ENCODE measurements at regions not wholly inside any gene's neighbourhood (a gene's known extent, or its start where the extent isn't known, plus 50 kb on each side); places are given as distances from the start of the nearest gene placed in this dataset.

DNA sequence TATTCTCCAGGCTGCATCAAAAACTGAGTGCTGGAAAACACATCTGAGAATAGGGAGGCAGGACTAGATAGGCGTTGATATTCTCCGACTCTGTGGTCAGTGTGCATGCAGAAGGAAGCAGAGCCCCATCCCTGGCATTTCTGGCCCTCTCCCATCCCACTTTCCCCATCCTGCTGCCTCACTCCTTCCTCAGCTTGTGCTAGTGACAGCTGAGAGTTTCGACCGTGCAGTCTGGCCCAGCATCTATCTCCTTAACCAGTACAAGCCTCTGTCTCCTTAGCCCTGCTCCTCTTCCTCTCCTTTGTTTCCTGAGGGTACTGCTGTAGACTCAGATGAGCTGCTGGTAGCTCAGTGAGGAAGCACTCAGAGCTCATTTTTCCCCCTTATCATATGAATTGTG, 163.2 kb downstream of the SUCLA2 start:
- no peak for FAIRE-seq
- no peak overlapping the region for H2AFZ ChIP-seq (ENCODE audit: control insufficient read depth, low read length)

DNA sequence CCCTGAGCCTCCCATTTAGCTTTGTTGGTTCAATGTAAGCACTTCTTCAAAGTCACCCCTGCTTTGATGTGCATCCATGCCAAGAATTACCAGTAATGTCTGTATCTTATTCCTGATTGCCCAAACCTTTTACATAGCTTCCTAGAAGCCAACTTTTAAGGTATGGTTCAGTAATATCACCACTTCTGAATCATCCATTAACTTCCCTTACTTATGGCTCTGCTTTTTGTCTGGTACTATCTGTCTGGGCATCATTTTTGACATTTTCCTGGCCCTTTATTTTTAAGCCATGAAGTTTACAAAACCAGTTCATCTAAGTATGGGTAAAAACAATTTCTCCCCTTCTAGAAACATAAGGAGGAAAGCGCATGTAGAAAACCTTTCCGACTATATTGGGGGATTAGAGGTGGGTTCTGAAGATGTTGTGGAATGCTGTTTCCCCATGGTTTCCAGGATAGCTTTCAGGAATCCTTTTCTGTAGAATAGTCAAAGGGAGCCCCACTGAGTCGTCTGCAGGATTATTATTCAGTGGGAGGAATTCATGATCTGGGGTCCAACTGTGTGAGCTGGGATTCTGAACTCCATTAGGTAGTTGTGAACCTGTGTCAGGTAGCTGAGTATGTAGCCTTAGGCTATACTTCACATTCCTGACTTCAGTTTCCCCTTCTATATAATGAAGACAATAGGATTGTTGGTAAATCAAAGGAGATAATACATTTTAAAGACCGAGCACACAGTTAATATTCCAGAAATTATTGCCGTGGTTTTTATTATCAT, 163.8 kb downstream of the SUCLA2 start:
- Histone ChIP-seq H3K9me1 (ENCODE audit: control insufficient read depth, extremely low read depth, insufficient read depth, low read length) (no peaks in the 10 kb centered on the region), H3K4me2 (ENCODE audit: control insufficient read depth, extremely low read depth, insufficient read depth, low read depth, low read length) (no peak overlapping the region), H4K20me1 (ENCODE audit: control insufficient read depth, extremely low read depth, insufficient read depth, low read length) (no peaks in the 10 kb centered on the region), H3K4me3 (ENCODE audit: control insufficient read depth in 2 of 3, extremely low read depth in 1 of 3, insufficient read depth in 2 of 3, low read depth in 1 of 3, low read length in 3 of 3) (no peak overlapping the region), H3K27ac (ENCODE audit: control insufficient read depth, insufficient read depth, low read length) (no peak overlapping the region), H3K36me3 (ENCODE audit: control insufficient read depth in 2 of 2, extremely low read depth in 1 of 2, insufficient read depth in 2 of 2, low read length in 2 of 2) (no peaks in the 10 kb centered on the region), H3K9ac (ENCODE audit: control insufficient read depth, extremely low read depth, insufficient read depth, low read length) (no peak overlapping the region), H2AFZ (ENCODE audit: control insufficient read depth, low read length) (no peak overlapping the region), H3K79me2 (ENCODE audit: control insufficient read depth, insufficient read depth, low read length) (no peaks in the 10 kb centered on the region), H3K9me3 (ENCODE audit: control insufficient read depth, low read depth, low read length) (no peaks in the 10 kb centered on the region), H3K4me1 (ENCODE audit: control insufficient read depth, extremely low read depth, insufficient read depth, low read length) (no peaks in the 10 kb centered on the region), H3K27me3 (ENCODE audit: control insufficient read depth, extremely low read depth, insufficient read depth, low read length) (no peaks in the 10 kb centered on the region)
- FAIRE-seq (no peak), DNase-seq (ENCODE audit: low read depth, low spot score) (no peak)
- TF ChIP-seq, protein P1, sequence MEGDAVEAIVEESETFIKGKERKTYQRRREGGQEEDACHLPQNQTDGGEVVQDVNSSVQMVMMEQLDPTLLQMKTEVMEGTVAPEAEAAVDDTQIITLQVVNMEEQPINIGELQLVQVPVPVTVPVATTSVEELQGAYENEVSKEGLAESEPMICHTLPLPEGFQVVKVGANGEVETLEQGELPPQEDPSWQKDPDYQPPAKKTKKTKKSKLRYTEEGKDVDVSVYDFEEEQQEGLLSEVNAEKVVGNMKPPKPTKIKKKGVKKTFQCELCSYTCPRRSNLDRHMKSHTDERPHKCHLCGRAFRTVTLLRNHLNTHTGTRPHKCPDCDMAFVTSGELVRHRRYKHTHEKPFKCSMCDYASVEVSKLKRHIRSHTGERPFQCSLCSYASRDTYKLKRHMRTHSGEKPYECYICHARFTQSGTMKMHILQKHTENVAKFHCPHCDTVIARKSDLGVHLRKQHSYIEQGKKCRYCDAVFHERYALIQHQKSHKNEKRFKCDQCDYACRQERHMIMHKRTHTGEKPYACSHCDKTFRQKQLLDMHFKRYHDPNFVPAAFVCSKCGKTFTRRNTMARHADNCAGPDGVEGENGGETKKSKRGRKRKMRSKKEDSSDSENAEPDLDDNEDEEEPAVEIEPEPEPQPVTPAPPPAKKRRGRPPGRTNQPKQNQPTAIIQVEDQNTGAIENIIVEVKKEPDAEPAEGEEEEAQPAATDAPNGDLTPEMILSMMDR (optimal IDR thresholded peaks at IDR 0.05 in 1 of 3, IDR thresholded peaks at IDR 0.05 in 1 of 3, conservative IDR thresholded peaks at IDR 0.05 in 1 of 3; ENCODE audit: extremely low read depth in 1 of 3, insufficient read depth in 2 of 3, low read length in 3 of 3) = no peak
- TF ChIP-seq EZH2 (IDR thresholded peaks at IDR 0.05; ENCODE audit: low read length) = no peak
- dilution Hi-C loops (cut with MboI; ENCODE audit: extremely low pct_ligation_motif_present, low sequenced_read_pairs) = no loop called here

More for the DNA sequence above, 163.2 kb downstream of the SUCLA2 start:
- no peak overlapping the region for H3K9ac ChIP-seq (ENCODE audit: control insufficient read depth, extremely low read depth, insufficient read depth, low read length)
- no peak overlapping the region for H3K4me3 ChIP-seq (ENCODE audit: control insufficient read depth in 2 of 3, extremely low read depth in 1 of 3, insufficient read depth in 2 of 3, low read depth in 1 of 3, low read length in 3 of 3)
- DNase-seq (ENCODE audit: low read depth, low spot score) = no peak
- H3K27ac ChIP-seq (ENCODE audit: control insufficient read depth, insufficient read depth, low read length) = no peak overlapping the region
- TF ChIP-seq, protein P1 (optimal IDR thresholded peaks at IDR 0.05 in 1 of 3, IDR thresholded peaks at IDR 0.05 in 1 of 3, conservative IDR thresholded peaks at IDR 0.05 in 1 of 3; ENCODE audit: extremely low read depth in 1 of 3, insufficient read depth in 2 of 3, low read length in 3 of 3) = no peak
- TF ChIP-seq EZH2 (IDR thresholded peaks at IDR 0.05; ENCODE audit: low read length) = no peak
- H3K9me3 ChIP-seq (ENCODE audit: control insufficient read depth, low read depth, low read length) = no peaks in the 10 kb centered on the region
- dilution Hi-C loops (cut with MboI; ENCODE audit: extremely low pct_ligation_motif_present, low sequenced_read_pairs) = no loop called here
- no peaks in the 10 kb centered on the region for H3K9me1 ChIP-seq (ENCODE audit: control insufficient read depth, extremely low read depth, insufficient read depth, low read length)
- no peaks in the 10 kb centered on the region for H3K4me1 ChIP-seq (ENCODE audit: control insufficient read depth, extremely low read depth, insufficient read depth, low read length)
- no peaks in the 10 kb centered on the region for H4K20me1 ChIP-seq (ENCODE audit: control insufficient read depth, extremely low read depth, insufficient read depth, low read length)
- no peaks in the 10 kb centered on the region for H3K27me3 ChIP-seq (ENCODE audit: control insufficient read depth, extremely low read depth, insufficient read depth, low read length)
- no peaks in the 10 kb centered on the region for H3K36me3 ChIP-seq (ENCODE audit: control insufficient read depth in 2 of 2, extremely low read depth in 1 of 2, insufficient read depth in 2 of 2, low read length in 2 of 2)
- no peak overlapping the region for H3K4me2 ChIP-seq (ENCODE audit: control insufficient read depth, extremely low read depth, insufficient read depth, low read depth, low read length)
- no peaks in the 10 kb centered on the region for H3K79me2 ChIP-seq (ENCODE audit: control insufficient read depth, insufficient read depth, low read length)
